Activated CD4-positive, alpha-beta T cell treated with anti-CD3 and anti-CD28 coated beads, Interleukin-2, Interleukin-6, amounts not matched to agents 100 ng/mL and 50 ng/mL, durations not matched to agents 16 hours and 8 hours (primary cell): ENCODE measurements at regions not wholly inside any gene's neighbourhood (a gene's known extent, or its start where the extent isn't known, plus 50 kb on each side); places are given as distances from the start of the nearest gene placed in this dataset.
"Not testable (repeated sequence)": the region's sequence is repeated elsewhere in the genome, so short reads cannot be mapped to it uniquely, and the experiment has no call there.

Experiments
- DNase-seq: peaks from one replicate; pipeline ENCODE4 v3.0.0-alpha.2; 2020

- DNase-seq: no peak
Measured at GRCh38 chr10:16117305-16117695, 257.0 kb upstream of the MINDY3 start.

DNA sequence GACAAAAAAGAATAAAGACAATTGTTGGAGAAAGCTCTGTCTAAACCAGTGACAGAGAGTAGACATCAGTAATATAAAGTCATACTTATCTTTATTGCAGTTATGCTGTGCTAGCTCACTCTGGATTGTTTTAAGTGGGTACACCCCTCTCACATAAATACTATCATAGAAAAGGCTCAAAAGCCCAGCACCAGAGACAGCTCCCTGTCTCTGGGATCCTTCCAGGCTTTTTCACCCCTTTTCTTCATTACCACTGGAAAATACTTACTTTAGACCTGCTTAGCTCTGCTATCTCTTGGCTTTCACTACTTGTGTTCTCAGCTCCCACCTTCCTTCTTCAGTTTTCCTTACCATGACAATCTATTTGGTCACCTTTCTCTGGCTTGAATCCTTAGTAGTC is 259.1 kb upstream of the MINDY3 start:
- no peak for DNase-seq

DNA sequence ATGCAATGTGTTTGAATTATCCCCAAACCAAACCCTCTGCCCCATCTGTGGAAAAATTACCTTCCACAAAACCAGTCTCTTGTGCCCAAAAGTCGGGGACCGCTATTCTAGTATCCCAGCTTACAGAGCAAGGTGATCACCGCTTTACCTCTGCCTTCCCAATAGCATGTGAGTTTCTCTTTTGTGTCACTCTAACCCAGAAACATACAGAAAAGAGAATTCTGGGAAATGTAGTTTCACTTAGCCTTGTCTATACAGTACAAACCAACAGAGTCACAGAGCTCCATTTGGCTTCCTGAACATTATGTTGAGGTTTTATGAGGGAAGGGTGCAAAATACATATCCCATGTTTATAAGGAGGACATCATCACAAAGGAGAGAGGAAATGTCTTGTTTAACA is 260.3 kb upstream of the MINDY3 start:
- DNase-seq: no peak

DNA sequence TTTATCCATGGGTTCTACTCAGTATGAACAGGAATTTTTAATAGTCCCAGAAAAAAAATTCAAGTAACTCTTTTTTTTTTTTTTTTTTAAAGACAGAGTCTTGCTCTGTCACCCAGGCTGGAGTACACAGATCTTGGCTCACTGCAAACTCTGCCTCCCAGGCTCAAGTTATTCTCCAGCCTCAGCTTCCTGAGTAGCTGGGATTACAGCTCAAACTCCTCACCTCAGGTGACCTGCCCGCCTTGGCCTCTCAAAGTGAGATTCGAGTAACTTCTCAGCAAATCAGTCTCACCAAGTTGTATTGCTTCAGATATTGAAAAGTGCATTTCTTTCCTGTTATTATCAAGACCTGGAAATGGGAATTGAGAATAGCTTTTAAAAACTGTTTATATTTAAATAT is 281.2 kb upstream of the MINDY3 start:
- no peak for DNase-seq

DNA sequence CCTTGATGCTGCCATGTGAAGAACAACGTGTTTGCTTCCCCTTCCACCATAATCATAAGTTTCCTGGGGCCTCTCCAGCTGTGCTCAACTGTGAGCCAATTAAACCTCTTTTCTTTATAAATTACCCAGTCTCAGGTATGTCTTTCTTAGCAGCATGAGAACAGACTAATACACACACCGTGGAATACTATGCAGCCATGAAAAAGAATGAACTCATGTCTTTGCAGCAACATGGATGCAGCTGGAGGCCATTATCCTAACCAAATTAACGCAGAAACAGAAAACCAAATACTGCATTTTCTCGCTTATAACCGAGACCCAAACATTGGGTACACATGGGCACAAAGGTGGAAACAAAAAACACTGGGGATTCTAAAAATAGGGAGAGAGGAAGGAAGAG is 286.7 kb upstream of the MINDY3 start:
- no peak for DNase-seq

GRCh38 chr10:16155834-16156233 is 281.0 kb upstream of the PTER start:
- DNase-seq: no peak

GRCh38 chr10:16156681-16157080 is 280.1 kb upstream of the PTER start:
- no peak for DNase-seq

GRCh38 chr10:16165067-16165466 is 271.7 kb upstream of the PTER start:
- DNase-seq: not testable (repeated sequence)

DNA sequence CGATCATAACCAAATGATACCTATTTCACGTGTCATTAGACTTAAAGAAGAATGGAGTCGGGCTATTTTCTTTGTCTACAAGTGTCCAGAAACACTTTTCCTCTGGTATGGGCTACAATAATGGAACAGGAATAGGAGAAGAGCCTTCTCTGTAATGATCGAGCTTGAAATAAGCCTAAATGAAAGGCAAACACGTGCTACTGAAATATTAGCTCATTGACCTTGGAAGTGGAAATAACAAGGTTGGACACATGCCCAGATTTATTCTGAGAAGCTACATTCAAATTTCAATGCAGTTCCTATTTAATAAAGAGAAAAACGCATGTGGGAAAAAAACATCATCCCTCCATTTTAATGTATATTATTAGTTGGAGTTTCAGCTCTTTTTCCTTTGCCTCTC is 254.7 kb upstream of the PTER start:
- DNase-seq: no peak

GRCh38 chr10:16182688-16183087 is 254.1 kb upstream of the PTER start:
- no peak for DNase-seq

DNA sequence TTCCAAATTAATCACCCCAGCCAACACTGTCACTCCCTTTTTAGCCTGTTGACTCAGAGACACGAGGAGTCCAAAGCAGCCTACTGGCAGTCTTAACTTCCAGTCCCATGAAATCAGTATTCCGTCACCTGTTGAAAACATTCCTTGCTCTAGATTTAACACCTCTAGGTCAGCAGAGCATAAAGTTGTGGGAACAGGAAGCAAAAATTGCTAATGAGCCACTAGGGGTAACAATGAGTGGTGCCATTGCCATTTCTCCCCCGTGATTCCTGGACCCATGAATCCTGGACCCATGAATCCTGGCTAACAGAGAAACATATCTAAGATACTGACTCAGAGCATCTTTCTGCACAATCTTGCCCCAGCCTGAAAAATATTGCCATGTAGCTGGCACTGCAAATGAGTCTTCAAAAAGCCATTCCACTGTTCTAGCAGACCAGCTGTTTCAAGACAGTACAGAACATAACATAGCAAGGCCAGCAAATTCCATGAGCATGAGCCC is 252.7 kb upstream of the PTER start:
- no peak for DNase-seq

GRCh38 chr10:16184906-16185305 is 251.9 kb upstream of the PTER start:
- DNase-seq: no peak

- DNase-seq: no peak
Measured at GRCh38 chr10:16186564-16186963, 250.2 kb upstream of the PTER start.

GRCh38 chr10:16187161-16187560 is 249.6 kb upstream of the PTER start:
- no peak for DNase-seq

DNA sequence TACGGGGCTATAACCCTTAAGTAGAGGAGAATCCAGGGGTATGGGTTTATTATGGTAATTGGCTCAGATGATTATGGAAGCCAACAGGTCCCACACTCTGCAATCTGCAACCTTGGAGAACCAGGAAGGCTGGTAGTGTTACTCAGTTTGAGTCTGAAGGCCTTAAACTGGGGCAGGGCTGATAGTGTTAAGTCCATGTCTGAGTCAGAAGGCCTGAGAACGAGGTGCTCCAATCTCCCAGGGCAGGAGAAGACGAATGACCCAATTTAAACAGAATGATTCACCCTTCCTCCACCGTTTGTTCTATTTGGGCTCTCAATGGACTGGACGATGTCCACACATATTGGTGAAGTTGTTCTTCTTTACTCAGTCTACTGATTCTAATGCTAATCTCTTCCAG is 244.5 kb upstream of the PTER start:
- DNase-seq: no peak

DNA sequence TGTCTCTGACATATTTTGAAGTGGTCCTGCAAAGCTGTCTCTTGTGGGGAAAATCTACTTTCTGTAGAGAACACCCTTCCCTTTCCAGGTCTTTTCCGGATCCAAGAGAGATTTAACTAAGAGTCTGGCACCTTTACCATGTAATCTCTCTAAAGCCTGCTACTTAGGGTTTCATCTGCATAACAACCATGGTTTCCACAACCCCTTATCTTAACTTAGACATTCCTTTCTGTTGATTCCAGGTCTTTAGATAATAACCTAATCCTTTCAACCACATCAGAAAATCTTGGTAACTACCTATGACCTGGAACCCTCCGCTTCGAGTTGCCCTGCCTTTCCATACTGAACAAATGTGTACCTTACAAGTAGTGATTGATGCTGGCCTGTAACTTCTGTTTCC is 243.6 kb upstream of the PTER start:
- no peak for DNase-seq

DNA sequence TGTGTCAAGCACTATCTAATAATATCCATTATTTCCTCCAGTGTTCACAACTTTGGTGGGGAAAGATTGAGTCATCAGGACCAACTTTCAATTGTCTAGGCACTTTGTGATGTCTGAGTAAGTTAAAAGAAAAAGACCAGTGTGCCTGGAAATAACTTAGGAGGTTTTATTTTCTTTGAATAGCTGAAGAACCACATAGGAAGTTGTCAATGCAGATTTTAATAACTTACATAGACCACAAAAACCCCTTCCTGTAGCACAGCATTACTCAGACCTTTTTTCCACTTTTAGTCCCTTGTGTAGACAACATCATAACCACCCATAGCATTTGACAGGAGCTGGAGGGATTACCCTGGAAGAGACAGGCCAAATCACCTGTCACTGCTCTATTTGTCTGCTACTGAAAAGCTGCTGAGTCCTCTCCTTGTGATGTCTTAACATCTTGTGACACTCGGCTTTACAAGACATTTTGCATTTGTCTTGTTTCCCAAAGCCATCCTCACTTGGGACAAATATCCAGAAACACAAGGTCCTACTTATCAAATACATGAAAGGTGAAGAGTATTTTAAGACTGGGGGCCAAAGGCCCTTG is 241.5 kb upstream of the PTER start:
- DNase-seq: peak; percentile 58

DNA sequence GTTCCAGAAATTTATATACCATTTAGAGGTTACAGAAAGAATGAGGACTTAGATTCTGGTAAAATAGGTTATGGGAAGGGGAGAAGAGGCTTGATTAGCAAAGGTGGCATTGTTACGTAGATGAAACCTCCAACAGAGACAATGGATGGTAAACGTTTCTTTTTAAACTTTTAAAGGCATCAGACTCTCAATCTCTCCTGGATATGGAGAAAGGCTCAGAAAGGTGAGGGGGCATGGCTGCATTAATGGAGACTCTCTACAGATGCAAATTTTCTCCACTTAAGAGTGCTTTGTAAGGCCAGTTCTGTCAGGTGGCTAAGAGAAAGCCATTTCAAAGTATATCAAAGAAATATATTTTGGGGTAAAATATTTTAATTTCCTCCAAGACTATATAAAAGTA is 240.9 kb upstream of the PTER start:
- DNase-seq: no peak

GRCh38 chr10:16199216-16199615 is 237.6 kb upstream of the PTER start:
- no peak for DNase-seq

DNA sequence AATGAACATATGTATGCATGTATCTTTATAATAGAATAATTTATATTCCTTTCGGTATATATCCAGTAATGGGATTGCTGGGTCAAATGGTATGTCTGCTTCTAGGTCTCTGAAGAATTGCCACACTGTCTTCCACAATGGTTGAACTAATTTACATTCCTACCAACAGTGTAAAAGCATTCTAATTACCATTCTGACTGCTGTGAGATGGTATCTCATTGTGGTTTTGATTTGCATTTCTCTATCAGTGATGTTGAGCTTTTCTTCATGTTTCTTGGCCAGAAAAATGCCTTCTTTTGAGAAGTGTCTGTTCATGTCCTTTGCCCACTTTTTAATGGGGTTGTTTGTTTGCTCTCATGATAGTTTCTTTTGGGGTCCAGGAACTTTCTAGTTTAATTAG is 213.2 kb upstream of the PTER start:
- DNase-seq: not testable (repeated sequence)

DNA sequence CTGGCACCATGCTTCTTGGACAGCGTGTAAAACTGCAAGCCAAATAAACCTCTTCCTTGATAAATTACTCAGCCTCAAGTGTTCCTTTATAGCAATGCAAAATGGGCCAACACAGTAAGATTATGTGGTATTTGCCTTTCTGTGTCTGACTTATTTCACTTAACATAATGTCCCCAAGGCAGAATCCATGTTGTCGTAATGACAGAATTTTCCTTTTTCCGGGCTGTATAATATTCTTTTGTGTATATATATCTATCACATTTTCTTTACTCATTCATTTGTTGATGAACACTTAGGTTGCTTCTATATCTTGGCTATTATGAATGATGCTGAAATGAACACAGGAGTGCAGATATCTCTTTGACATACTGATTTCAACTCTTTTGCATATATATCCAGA is 209.1 kb upstream of the PTER start:
- no peak for DNase-seq

DNA sequence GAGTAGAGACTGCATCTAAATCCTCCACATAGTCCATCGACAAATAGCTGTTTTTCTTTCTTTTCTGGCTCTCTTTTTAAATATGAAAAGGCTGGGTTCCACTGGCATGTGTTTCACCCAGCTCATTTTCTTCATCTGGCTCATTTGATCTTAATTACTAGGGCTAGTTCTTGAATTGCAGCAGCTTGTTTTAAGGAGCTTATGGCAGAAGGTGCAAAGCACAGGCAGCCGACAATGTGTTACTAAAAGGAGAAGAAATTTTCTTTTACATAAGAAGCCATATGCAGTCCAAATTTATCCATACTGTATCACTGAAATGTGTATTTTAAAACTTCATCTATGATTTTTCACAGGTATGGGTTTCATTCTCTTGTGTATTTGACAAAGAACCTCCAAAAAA is 205.6 kb upstream of the PTER start:
- no peak for DNase-seq

DNA sequence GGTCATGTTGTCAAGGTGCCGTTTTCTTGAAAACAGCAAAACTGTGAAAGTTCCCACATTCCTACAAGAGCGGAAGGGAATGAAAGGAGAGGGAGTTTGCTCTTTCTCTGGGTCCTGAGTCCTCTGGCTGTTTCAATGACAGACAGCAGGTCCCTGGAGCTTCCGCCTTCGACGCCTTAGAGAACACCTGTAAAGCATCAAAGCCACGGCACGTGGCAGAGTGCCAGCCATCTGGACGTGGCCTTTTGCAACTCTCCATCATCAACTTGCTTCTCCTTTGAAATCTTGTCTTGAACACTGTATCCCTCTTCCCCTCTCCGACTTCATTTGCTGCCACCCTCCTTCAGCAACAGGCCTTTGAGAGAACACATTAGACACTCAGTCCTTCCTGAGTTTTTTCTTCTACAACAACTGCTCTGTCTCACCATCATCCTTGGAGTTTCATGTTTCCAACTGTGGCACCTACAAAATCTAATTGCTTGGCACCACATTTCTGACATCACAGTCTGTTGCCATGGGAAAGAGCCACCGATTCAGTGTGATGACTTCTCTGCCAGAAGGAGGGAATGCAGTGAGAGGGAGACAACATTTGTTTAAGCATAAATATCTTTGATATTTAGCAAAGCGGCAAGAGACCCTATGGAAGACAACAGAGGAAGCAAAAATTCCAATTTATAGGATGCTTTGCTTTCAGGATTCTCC is 204.9 kb upstream of the PTER start:
- DNase-seq: no peak

DNA sequence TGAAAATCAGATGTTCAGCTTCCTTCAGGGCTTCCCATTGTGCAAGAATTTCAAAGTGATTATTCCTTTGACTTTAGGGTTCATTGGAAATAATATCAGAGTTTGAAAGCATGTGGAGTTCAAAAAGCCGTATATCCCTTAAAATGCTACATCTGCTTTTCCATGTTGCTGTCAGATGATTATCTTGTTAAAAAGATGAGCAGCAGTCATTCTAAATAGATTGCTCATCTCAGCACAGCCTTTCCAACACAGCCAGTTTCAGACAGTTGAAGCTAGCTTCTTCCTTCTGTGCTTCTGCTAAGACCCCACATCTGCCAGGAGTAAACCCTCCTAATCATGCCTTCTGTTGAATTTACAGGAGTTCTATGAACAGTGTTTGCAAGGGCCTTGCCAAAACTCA is 204.4 kb upstream of the PTER start:
- no peak for DNase-seq

- no peak for DNase-seq
Measured at GRCh38 chr10:16234916-16235315, 201.9 kb upstream of the PTER start.
